AG10803 (cell line): ENCODE measurements at regions not wholly inside any gene's neighbourhood (a gene's known extent, or its start where the extent isn't known, plus 50 kb on each side); places are given as distances from the start of the nearest gene placed in this dataset.
A peak's percentile ranks its signal among the peaks of the same experiment; 100 is the strongest.

Experiments
- DNase-seq: peaks from one replicate; pipeline ENCODE4 v3.0.0; 2010; ENCODE audit warnings: low read depth
- H3K4me3 ChIP-seq: 2 replicates; pipeline ENCODE4 v1.5.1; 2011; ENCODE audit warnings: mild to moderate bottlenecking, low read length, control low read depth
- TF ChIP-seq, protein P1 (sequence below): conservative IDR thresholded peaks from 2 replicates; pipeline ENCODE4 v1.5.1; 2011; ENCODE audit warnings: mild to moderate bottlenecking, low read length, control low read depth, inconsistent platforms

DNA sequence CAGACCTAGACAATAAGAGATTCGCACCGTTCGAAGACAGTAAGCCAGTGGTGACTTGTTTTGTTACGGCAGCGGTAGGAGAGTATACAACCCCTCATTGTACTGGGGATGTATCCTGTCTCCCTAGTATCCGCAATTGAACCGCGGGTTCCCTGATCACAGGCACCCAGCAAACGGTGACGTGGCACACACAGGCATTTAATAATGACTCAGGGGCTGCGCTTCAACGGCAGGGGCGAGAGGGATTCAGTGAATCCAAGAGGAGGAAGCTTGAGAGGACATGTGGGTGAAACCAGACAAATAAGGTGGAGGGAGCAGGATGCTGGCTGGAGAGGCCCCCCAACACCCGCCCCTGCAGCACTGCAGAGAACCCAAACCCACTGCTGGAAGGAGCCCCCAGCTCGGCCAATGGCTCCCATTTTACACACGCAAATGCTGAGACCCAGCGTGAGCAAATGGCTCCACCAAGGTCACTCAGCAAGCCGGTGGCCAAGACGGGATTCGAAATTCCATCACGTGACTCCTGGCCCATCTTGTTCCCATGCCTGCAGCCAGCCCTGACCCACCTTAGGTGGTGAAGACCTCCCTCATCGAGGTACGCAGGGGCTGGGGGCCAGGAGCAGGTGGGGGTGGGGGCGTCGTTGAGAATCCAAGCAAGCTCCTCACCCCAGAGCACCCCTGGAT lies 149.9 kb downstream of the SYF2 start:
- no peak for DNase-seq
- H3K4me3 ChIP-seq, result no peak overlapping the region
- TF ChIP-seq, protein P1, sequence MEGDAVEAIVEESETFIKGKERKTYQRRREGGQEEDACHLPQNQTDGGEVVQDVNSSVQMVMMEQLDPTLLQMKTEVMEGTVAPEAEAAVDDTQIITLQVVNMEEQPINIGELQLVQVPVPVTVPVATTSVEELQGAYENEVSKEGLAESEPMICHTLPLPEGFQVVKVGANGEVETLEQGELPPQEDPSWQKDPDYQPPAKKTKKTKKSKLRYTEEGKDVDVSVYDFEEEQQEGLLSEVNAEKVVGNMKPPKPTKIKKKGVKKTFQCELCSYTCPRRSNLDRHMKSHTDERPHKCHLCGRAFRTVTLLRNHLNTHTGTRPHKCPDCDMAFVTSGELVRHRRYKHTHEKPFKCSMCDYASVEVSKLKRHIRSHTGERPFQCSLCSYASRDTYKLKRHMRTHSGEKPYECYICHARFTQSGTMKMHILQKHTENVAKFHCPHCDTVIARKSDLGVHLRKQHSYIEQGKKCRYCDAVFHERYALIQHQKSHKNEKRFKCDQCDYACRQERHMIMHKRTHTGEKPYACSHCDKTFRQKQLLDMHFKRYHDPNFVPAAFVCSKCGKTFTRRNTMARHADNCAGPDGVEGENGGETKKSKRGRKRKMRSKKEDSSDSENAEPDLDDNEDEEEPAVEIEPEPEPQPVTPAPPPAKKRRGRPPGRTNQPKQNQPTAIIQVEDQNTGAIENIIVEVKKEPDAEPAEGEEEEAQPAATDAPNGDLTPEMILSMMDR, result no peak

DNA sequence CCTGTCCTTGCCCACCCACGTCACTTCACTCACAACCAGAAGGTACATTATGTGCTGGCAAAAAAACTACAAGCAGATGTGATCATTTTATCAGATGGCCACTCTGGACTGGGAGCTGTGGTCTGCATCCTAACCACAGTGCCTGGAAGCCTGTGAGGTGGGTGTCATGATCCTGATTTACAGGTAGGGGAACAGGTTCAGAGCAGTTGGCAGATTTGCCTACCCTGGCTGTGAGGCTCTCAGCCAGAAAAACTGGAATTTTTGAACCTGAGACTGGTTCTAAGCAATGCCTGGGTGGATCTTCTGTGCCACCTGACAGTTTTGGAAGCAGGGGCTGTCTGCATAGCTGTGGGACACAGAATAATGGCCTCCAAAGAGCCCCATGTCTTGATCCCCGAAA lies 150.8 kb downstream of the SYF2 start:
- H3K4me3 ChIP-seq, result no peak overlapping the region
- DNase-seq, result no peak
- TF ChIP-seq, protein P1, result no peak

- TF ChIP-seq, protein P1, result no peak
- DNase-seq, result peak; percentile 20
- H3K4me3 ChIP-seq, result no peak overlapping the region
Measured at GRCh38 chr1:25080294-25081209, 150.5 kb upstream of the RUNX3 start.

GRCh38 chr1:25079048-25079447 lies 149.0 kb upstream of the RUNX3 start:
- H3K4me3 ChIP-seq, result no peak overlapping the region
- TF ChIP-seq, protein P1, result no peak
- DNase-seq, result no peak

DNA sequence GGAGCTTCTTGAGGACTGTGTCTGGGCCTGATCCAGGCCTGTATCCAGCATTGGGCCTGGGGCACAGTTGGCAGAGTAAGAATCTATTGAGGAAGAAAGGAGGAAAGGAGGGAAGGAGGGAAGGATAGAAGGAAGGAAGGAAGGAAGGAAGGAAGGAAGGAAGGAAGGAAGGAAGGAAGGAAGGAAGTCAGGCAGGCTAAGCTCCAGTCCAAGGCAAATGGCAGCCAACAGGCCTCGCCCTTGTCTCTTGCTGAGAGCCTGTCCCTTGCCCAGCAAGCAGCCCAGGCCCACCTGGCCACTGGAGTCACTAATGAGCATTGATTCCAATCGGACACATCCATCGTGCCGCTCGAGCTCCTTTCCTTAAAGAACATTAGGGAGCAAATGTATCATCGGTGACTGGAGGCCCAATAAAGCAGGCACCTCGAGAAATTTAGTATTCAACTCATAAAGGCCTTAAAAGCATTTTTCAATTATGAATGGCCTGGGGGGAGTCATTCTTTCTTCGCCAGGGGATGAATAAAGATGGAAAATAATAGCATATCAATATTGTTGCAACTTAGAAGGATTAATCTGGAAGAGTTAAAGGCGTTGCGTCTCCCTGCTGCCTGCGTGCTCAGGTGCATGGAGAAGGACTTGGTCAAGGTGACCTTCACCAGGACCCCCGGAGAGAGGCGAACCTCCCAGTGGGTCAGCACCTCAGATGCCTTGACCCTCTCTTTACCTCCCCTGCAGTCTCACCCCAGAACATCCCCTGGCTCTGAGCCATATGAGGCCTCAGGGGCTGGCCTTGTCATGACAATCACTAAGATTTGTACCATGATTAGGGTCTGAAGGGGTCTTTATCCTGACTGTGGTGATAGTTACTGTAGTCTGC lies 144.5 kb upstream of the RUNX3 start:
- no peak for DNase-seq
- no peak overlapping the region for H3K4me3 ChIP-seq
- TF ChIP-seq, protein P1, result no peak

DNA sequence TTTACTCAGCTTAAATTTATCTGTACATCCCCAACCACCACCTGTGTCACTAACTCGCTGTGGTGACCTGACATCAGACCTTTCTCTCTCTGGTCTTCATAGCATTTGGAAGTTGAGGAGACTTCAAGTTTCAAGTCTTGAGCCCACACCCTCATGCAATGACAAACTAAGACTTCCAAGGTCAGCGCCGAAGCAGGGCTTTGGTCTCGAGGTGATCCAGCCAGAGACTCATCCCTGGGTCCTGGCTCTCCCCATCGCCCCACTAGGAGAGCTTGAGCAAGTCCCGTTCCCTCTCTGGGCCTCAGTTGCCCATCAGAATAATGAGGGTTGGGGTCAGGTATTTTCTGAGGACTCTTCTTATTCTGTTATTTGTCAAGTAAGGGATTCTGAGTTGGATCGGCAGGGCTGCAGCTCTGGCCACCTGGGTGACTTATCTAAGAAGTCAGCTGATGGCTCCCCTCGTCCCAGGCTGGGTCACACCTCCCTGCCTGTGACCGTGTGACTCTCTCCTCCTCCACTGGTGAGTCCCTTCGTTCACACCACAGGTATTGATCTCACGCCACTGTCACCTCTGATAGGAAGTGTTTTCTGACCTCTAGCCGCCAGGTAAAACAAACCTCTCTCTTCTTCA lies 143.7 kb upstream of the RUNX3 start:
- TF ChIP-seq, protein P1, result no peak

More for the DNA sequence above, 143.7 kb upstream of the RUNX3 start:
- H3K4me3 ChIP-seq, result no peak overlapping the region
- DNase-seq, result no peak
